22Rv1 (cell line): ENCODE measurements at regions not wholly inside any gene's neighbourhood (a gene's known extent, or its start where the extent isn't known, plus 50 kb on each side); places are given as distances from the start of the nearest gene placed in this dataset.

Source experiments
- ZFX ChIP-seq: fragments of 450-650 bp; IDR thresholded peaks from 2 replicates; pipeline ENCODE4 v1.6.1; 2017; ENCODE audit warnings: antibody characterized with exemption, borderline replicate concordance
- TF ChIP-seq, protein P1 (sequence below): fragments of 450-650 bp; IDR thresholded peaks from 2 replicates; pipeline ENCODE4 v1.5.1; 2017; ENCODE audit warnings: mild to moderate bottlenecking

DNA sequence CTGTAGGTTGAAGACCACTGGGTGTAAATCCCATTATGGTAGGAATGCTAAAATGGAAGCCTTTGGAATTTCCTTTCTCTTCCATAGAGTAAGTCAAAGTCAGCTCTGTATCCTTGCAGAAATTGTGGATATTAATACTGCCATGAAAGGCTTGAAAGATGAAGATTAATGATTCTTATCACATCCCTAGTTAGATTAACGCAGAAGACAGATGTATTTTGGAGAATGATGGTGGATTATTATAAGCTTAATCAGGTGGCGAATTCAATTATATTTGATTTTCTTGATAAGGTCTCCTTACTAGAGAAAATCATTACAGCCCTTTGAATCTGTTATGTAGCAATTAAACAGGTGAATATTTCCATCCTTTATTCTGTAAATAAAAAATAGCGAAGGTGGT, 270.1 kb downstream of the PHF14 start:
- TF ChIP-seq, protein P1, sequence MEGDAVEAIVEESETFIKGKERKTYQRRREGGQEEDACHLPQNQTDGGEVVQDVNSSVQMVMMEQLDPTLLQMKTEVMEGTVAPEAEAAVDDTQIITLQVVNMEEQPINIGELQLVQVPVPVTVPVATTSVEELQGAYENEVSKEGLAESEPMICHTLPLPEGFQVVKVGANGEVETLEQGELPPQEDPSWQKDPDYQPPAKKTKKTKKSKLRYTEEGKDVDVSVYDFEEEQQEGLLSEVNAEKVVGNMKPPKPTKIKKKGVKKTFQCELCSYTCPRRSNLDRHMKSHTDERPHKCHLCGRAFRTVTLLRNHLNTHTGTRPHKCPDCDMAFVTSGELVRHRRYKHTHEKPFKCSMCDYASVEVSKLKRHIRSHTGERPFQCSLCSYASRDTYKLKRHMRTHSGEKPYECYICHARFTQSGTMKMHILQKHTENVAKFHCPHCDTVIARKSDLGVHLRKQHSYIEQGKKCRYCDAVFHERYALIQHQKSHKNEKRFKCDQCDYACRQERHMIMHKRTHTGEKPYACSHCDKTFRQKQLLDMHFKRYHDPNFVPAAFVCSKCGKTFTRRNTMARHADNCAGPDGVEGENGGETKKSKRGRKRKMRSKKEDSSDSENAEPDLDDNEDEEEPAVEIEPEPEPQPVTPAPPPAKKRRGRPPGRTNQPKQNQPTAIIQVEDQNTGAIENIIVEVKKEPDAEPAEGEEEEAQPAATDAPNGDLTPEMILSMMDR: no peak
- TF ChIP-seq ZFX: no peak
